Limb (tissue), 2 donors: ENCODE measurements at regions not wholly inside any gene's neighbourhood (a gene's known extent, or its start where the extent isn't known, plus 50 kb on each side); places are given as distances from the start of the nearest gene placed in this dataset.

ENCODE experiments used
- DNase-seq, 2 donors: peaks; one replicate each; pipeline ENCODE4 v3.0.0-alpha.2; 2016; ENCODE audit errors: extremely low spot score in 2 of 2

GRCh38 chr7:98040626-98041360 is 50.8 kb upstream of the OCM2 start:
- no peak for DNase-seq

GRCh38 chr7:98046816-98047215 is 56.8 kb upstream of the OCM2 start:
- DNase-seq = no peak

- DNase-seq = no peak
Observed at GRCh38 chr7:98049034-98049433, 57.6 kb upstream of the LMTK2 start.

- peak in 1 of 2 donors; percentile 55 for DNase-seq
Observed at GRCh38 chr7:98051118-98051744, 55.4 kb upstream of the LMTK2 start.

DNA sequence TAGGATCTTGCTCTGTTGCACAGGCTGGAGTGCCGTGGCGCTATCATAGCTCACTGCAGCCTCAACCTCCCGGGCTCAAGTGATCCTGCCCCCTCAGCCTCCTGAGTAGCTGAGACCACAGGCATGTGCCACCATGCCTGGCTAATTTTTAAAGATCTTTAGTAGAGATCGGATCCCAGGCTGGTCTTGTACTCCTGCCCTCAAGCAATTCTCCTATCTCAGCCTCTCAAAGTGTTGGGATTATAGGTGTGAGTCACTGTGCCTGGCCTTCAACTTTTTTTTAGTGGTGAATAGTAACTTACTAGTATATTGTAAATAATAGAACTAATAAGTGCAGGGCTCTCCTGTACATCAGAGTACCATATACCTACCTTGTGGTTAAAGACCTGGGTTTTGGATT is 52.1 kb upstream of the LMTK2 start:
- no peak for DNase-seq

DNA sequence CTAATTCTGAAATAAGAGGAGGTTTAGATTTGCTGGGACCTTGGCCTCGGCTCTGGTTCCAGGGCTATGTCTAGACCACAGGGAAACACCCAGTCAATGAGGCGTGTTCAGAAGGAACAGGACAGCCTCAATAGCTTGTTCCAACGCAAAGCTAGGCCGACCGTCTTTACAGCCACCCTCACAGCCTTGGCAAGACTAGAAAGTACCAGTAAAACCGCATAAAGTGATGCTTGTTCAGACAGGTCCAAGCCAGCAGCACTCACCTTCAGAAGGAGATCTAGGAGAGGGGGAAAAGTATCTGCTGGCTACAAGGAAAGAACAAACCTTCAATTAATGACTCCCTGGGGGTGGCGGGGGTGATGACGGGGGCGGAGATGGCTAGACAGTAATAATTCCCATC is 50.1 kb upstream of the LMTK2 start:
- DNase-seq = no peak
